ENCODE measurements at regions not wholly inside any gene's neighbourhood (a gene's known extent, or its start where the extent isn't known, plus 50 kb on each side); places are given as distances from the start of the nearest gene placed in this dataset.

DNA sequence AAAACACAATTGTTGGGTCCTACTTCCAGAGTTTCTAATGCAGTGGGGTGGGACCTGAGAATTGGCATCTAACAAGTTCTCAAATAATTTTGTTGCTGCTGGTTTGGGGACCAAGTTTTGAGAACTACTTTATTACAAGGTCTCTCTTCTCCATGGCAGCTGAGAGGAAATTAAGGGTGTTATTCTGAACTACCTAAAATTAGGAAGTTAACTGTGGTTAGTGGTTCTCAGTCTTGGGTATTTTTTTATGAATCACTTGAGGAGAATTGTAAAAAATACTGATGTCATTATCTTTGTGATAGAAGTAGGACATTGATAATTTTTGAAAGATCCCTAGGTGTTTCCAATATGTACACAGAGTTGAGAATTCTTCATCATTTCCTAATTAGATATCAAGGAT, 210.2 kb downstream of the MC4R start:
- Histone ChIP-seq H2AK5ac (ENCODE audit: low read length, severe bottlenecking) (no peak overlapping the region), H3K4me1 (ENCODE audit: control insufficient read depth, insufficient read depth, low read depth, low read length) (no peaks in the 10 kb centered on the region), H2AFZ (ENCODE audit: low read depth, low read length) (no peak overlapping the region), H2BK12ac (ENCODE audit: low read length in 2 of 2) (no peak overlapping the region), H3K9ac (ENCODE audit: low read length) (no peak overlapping the region), H2BK120ac (ENCODE audit: low read depth, low read length) (no peak overlapping the region), H3K27ac (ENCODE audit: low read length, poor library complexity, severe bottlenecking) (no peak overlapping the region), H3K18ac (ENCODE audit: low read depth in 1 of 2, low read length in 2 of 2) (no peak overlapping the region), H4K8ac (ENCODE audit: low read length) (no peak overlapping the region), H3K14ac (ENCODE audit: low read length in 2 of 2) (no peak overlapping the region), H3K79me1 (replicated peaks; ENCODE audit: low read length, poor library complexity, severe bottlenecking) (no peaks in the 10 kb centered on the region), H3K4me3 (ENCODE audit: insufficient read depth in 1 of 2, low read depth in 1 of 2, low read length in 2 of 2) (no peak overlapping the region), H3K4me2 (ENCODE audit: low read length, poor library complexity, severe bottlenecking) (no peak overlapping the region), H2BK5ac (ENCODE audit: low read depth, low read length, poor library complexity, severe bottlenecking) (no peak overlapping the region), H4K91ac (ENCODE audit: low read length) (no peak overlapping the region), H2BK15ac (ENCODE audit: low read depth, poor library complexity, severe bottlenecking) (no peak overlapping the region), H3K23ac (ENCODE audit: low read length in 2 of 2) (no peak overlapping the region), H3K4ac (ENCODE audit: low read depth in 1 of 2, low read length in 2 of 2) (no peak overlapping the region), H3K27me3 (ENCODE audit: control insufficient read depth in 1 of 2, insufficient read depth in 1 of 2, low read length in 2 of 2) (no peaks in the 10 kb centered on the region), H3K9me3 (ENCODE audit: control insufficient read depth, low read length) (peaks cover 12% of the 10 kb centered on the region), H3K36me3 (ENCODE audit: control insufficient read depth in 1 of 2, insufficient read depth in 2 of 2, low read depth in 1 of 2, low read length in 2 of 2) (no peaks in the 10 kb centered on the region)
- DNase-seq: no peak

DNA sequence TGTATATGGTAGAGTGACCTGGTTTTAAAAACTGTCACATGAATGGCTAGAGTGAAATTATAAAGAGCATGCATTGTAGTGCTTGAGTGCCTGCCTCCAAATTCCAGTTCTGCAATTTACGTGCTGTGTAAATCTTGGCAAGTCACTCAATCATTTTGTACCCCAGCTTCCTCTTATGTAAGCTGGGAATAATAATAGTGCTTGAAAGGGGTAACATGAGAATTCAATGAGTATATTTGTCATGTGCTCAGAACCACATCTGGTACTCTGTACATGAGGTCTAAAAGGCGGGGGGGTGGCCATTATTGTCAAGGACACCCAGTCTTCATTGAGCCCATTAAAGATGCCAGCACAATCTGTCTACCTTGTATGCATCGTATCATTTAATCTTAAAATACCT, 214.8 kb downstream of the MC4R start:
- H2BK12ac ChIP-seq (ENCODE audit: low read length in 2 of 2): no peak overlapping the region
- H3K27me3 ChIP-seq (ENCODE audit: control insufficient read depth in 1 of 2, insufficient read depth in 1 of 2, low read length in 2 of 2): no peaks in the 10 kb centered on the region
- no peak overlapping the region for H3K27ac ChIP-seq (ENCODE audit: low read length, poor library complexity, severe bottlenecking)
- no peak overlapping the region for H2BK120ac ChIP-seq (ENCODE audit: low read depth, low read length)
- H4K91ac ChIP-seq (ENCODE audit: low read length): no peak overlapping the region
- no peak overlapping the region for H3K18ac ChIP-seq (ENCODE audit: low read depth in 1 of 2, low read length in 2 of 2)
- H3K23ac ChIP-seq (ENCODE audit: low read length in 2 of 2): no peak overlapping the region
- peaks cover 8% of the 10 kb centered on the region for H3K9me3 ChIP-seq (ENCODE audit: control insufficient read depth, low read length)
- no peak overlapping the region for H3K4me3 ChIP-seq (ENCODE audit: insufficient read depth in 1 of 2, low read depth in 1 of 2, low read length in 2 of 2)
- H3K4me1 ChIP-seq (ENCODE audit: control insufficient read depth, insufficient read depth, low read depth, low read length): no peaks in the 10 kb centered on the region
- no peak overlapping the region for H4K8ac ChIP-seq (ENCODE audit: low read length)
- H3K4ac ChIP-seq (ENCODE audit: low read depth in 1 of 2, low read length in 2 of 2): no peak overlapping the region
- H3K9ac ChIP-seq (ENCODE audit: low read length): no peak overlapping the region
- no peaks in the 10 kb centered on the region for H3K79me1 ChIP-seq (replicated peaks; ENCODE audit: low read length, poor library complexity, severe bottlenecking)
- H3K14ac ChIP-seq (ENCODE audit: low read length in 2 of 2): no peak overlapping the region
- H2AK5ac ChIP-seq (ENCODE audit: low read length, severe bottlenecking): no peak overlapping the region
- no peak overlapping the region for H3K4me2 ChIP-seq (ENCODE audit: low read length, poor library complexity, severe bottlenecking)
- DNase-seq: no peak
- WGBS: 86% methylated on average over 2 of the region's 3 CpGs
- no peaks in the 10 kb centered on the region for H3K36me3 ChIP-seq (ENCODE audit: control insufficient read depth in 1 of 2, insufficient read depth in 2 of 2, low read depth in 1 of 2, low read length in 2 of 2)
- H2AFZ ChIP-seq (ENCODE audit: low read depth, low read length): no peak overlapping the region
- no peak overlapping the region for H2BK5ac ChIP-seq (ENCODE audit: low read depth, low read length, poor library complexity, severe bottlenecking)
- no peak overlapping the region for H2BK15ac ChIP-seq (ENCODE audit: low read depth, poor library complexity, severe bottlenecking)

DNA sequence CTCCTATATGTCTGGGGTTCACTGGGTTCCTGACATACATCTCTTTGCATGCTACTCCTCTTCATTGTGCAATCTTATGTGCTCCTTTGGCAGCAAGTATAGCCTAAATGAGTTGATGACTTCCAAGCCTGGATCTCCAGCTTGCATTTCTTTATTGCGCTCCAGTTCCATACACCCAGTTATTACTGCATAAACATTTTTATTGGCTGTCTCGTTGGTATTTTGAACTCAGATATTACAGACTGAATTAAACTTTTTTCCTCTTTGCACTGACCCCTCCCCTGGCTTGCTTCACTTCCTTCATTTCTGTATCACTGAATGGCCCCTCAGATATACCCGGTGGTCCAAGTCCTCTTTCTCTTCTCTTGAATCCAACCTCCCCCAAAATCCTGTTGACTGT, 219.2 kb downstream of the MC4R start:
- 90% methylated on average over 3 of the region's 3 CpGs for WGBS
- no peak overlapping the region for H3K4ac ChIP-seq (ENCODE audit: low read depth in 1 of 2, low read length in 2 of 2)
- no peak overlapping the region for H4K91ac ChIP-seq (ENCODE audit: low read length)
- no peak overlapping the region for H2AK5ac ChIP-seq (ENCODE audit: low read length, severe bottlenecking)
- no peak overlapping the region for H3K4me2 ChIP-seq (ENCODE audit: low read length, poor library complexity, severe bottlenecking)
- H2BK12ac ChIP-seq (ENCODE audit: low read length in 2 of 2): no peak overlapping the region
- no peak overlapping the region for H3K23ac ChIP-seq (ENCODE audit: low read length in 2 of 2)
- no peak overlapping the region for H3K14ac ChIP-seq (ENCODE audit: low read length in 2 of 2)
- H3K4me1 ChIP-seq (ENCODE audit: control insufficient read depth, insufficient read depth, low read depth, low read length): no peaks in the 10 kb centered on the region
- no peak overlapping the region for H3K9ac ChIP-seq (ENCODE audit: low read length)
- H2BK15ac ChIP-seq (ENCODE audit: low read depth, poor library complexity, severe bottlenecking): no peak overlapping the region
- H3K9me3 ChIP-seq (ENCODE audit: control insufficient read depth, low read length): no peaks in the 10 kb centered on the region
- peaks cover 0 to 7% of the 10 kb centered on the region in 2 experiments for H3K27me3 ChIP-seq (ENCODE audit: control insufficient read depth in 1 of 2, insufficient read depth in 1 of 2, low read length in 2 of 2)
- no peak overlapping the region for H3K18ac ChIP-seq (ENCODE audit: low read depth in 1 of 2, low read length in 2 of 2)
- H3K79me1 ChIP-seq (replicated peaks; ENCODE audit: low read length, poor library complexity, severe bottlenecking): no peaks in the 10 kb centered on the region
- H3K27ac ChIP-seq (ENCODE audit: low read length, poor library complexity, severe bottlenecking): no peak overlapping the region
- no peak overlapping the region for H2AFZ ChIP-seq (ENCODE audit: low read depth, low read length)
- no peak for DNase-seq
- no peak overlapping the region for H3K4me3 ChIP-seq (ENCODE audit: insufficient read depth in 1 of 2, low read depth in 1 of 2, low read length in 2 of 2)
- no peak overlapping the region for H2BK5ac ChIP-seq (ENCODE audit: low read depth, low read length, poor library complexity, severe bottlenecking)
- H2BK120ac ChIP-seq (ENCODE audit: low read depth, low read length): no peak overlapping the region
- H4K8ac ChIP-seq (ENCODE audit: low read length): no peak overlapping the region
- no peaks in the 10 kb centered on the region for H3K36me3 ChIP-seq (ENCODE audit: control insufficient read depth in 1 of 2, insufficient read depth in 2 of 2, low read depth in 1 of 2, low read length in 2 of 2)

DNA sequence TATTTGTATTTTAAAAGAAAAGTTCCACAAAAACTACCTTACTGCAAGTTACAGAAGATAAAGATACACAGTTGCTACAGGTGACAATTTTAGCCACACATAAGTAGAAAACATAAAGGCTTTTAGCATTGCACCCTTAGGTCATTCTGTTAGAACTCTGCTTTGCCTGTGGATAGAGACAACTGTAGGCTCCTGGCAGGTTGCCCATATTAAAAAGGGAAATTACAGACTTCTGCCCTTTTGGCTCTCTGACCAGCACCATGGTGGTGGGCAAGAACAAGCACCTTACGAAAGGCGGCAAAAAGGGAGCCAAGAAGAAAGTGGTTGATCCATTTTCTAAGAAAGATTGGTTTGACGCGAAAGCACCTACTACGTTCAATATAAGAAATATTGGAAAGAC, 223.3 kb downstream of the MC4R start:
- Histone ChIP-seq H3K79me1 (replicated peaks; ENCODE audit: low read length, poor library complexity, severe bottlenecking) (no peaks in the 10 kb centered on the region), H2BK5ac (ENCODE audit: low read depth, low read length, poor library complexity, severe bottlenecking) (no peak overlapping the region), H3K27ac (ENCODE audit: low read length, poor library complexity, severe bottlenecking) (no peak overlapping the region), H3K36me3 (ENCODE audit: control insufficient read depth in 1 of 2, insufficient read depth in 2 of 2, low read depth in 1 of 2, low read length in 2 of 2) (no peaks in the 10 kb centered on the region), H3K23ac (ENCODE audit: low read length in 2 of 2) (no peak overlapping the region), H3K9ac (ENCODE audit: low read length) (no peak overlapping the region), H3K4me1 (ENCODE audit: control insufficient read depth, insufficient read depth, low read depth, low read length) (no peaks in the 10 kb centered on the region), H2BK12ac (ENCODE audit: low read length in 2 of 2) (no peak overlapping the region), H3K14ac (ENCODE audit: low read length in 2 of 2) (no peak overlapping the region), H4K8ac (ENCODE audit: low read length) (no peak overlapping the region), H4K91ac (ENCODE audit: low read length) (no peak overlapping the region), H3K9me3 (ENCODE audit: control insufficient read depth, low read length) (no peaks in the 10 kb centered on the region), H3K4me2 (ENCODE audit: low read length, poor library complexity, severe bottlenecking) (no peak overlapping the region), H3K4me3 (ENCODE audit: insufficient read depth in 1 of 2, low read depth in 1 of 2, low read length in 2 of 2) (no peak overlapping the region), H2BK15ac (ENCODE audit: low read depth, poor library complexity, severe bottlenecking) (no peak overlapping the region), H2AFZ (ENCODE audit: low read depth, low read length) (no peak overlapping the region), H2BK120ac (ENCODE audit: low read depth, low read length) (no peak overlapping the region), H3K18ac (ENCODE audit: low read depth in 1 of 2, low read length in 2 of 2) (no peak overlapping the region), H2AK5ac (ENCODE audit: low read length, severe bottlenecking) (no peak overlapping the region), H3K4ac (ENCODE audit: low read depth in 1 of 2, low read length in 2 of 2) (no peak overlapping the region), H3K27me3 (ENCODE audit: control insufficient read depth in 1 of 2, insufficient read depth in 1 of 2, low read length in 2 of 2) (peaks cover 0 to 7% of the 10 kb centered on the region in 2 experiments)
- WGBS: over 99% methylated on average over 5 of the region's 5 CpGs
- DNase-seq: no peak

All from mesenchymal stem cell (in vitro differentiated cells and primary cell).